Stimulated activated naive CD8-positive, alpha-beta T cell treated with anti-CD3 and anti-CD28 coated beads, Interleukin-15, Interleukin-2, amounts not matched to agents 100 ng/mL and 50 ng/mL, for 24 hours (primary cell): ENCODE measurements at regions not wholly inside any gene's neighbourhood (a gene's known extent, or its start where the extent isn't known, plus 50 kb on each side); places are given as distances from the start of the nearest gene placed in this dataset.
"Not testable (repeated sequence)": the region's sequence is repeated elsewhere in the genome, so short reads cannot be mapped to it uniquely, and the experiment has no call there.

Experiments used
- H3K27ac Mint-ChIP-seq: one replicate; pipeline ENCODE4 v1.8.0; 2021; ENCODE audit warnings: mild to moderate bottlenecking, mixed read lengths
- H3K27me3 Mint-ChIP-seq: one replicate; pipeline ENCODE4 v1.8.0; 2021; ENCODE audit warnings: mixed read lengths
- H3K36me3 Mint-ChIP-seq: one replicate; pipeline ENCODE4 v1.8.0; 2021; ENCODE audit warnings: low read depth, mixed read lengths
- H3K4me1 Mint-ChIP-seq: one replicate; pipeline ENCODE4 v1.8.0; 2021; ENCODE audit warnings: low read depth, mixed read lengths
- H3K4me3 Mint-ChIP-seq: one replicate; pipeline ENCODE4 v1.8.0; 2021; ENCODE audit warnings: mild to moderate bottlenecking, mixed read lengths
- H3K9me3 Mint-ChIP-seq: one replicate; pipeline ENCODE4 v1.8.0; 2021; ENCODE audit warnings: mixed read lengths

DNA sequence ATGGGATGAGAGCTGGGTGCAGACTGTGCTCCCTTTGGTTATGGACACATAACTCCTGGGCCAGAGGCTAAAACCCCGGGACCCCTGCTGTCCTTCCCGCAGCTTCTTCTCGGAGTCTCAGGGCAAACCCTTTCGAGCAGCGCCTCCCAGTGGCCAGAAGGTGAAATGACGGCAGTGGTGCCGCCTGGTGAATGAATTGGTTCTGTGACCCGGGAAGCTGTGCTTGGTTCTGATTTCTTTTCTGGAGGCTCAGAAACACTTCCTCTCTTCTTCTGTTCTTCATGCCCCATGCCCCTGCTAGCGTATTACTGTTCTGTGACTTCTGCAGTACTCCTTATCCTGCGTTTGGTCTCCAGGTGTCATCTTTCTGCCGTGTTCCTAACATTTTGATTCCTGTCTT lies 104.7 kb upstream of the CCZ1B start:
- H3K4me1 Mint-ChIP-seq, H3K27ac Mint-ChIP-seq, H3K9me3 Mint-ChIP-seq, H3K27me3 Mint-ChIP-seq, H3K36me3 Mint-ChIP-seq, H3K4me3 Mint-ChIP-seq: not testable (repeated sequence)

DNA sequence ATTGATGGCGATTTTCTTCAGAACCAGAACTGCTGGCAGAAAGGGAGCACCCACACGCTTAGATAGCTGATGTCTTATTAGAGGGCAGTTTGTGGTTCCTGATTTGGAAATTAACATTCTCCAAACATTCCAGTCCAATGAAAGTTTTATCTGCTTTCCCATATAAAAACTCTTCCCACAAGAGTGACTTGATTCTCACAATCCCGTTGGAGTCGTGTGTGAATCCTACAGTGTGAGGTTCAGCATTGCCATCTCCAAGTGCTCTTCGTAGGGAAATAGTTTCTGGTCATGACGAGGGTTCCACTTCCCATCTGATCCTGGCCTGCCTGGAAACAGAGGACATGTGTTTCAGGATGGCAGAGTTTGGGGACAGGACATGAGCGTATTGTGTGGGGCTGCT lies 105.4 kb upstream of the CCZ1B start:
- H3K4me3 Mint-ChIP-seq, H3K4me1 Mint-ChIP-seq, H3K36me3 Mint-ChIP-seq, H3K9me3 Mint-ChIP-seq, H3K27ac Mint-ChIP-seq, H3K27me3 Mint-ChIP-seq: not testable (repeated sequence)

- H3K27me3 Mint-ChIP-seq, H3K36me3 Mint-ChIP-seq, H3K9me3 Mint-ChIP-seq, H3K27ac Mint-ChIP-seq, H3K4me1 Mint-ChIP-seq, H3K4me3 Mint-ChIP-seq: not testable (repeated sequence)
Observed at GRCh38 chr7:6933954-6934632, 108.0 kb upstream of the CCZ1B start.

- no peaks in the 10 kb centered on the region for H3K27me3 Mint-ChIP-seq
- no peak overlapping the region for H3K4me3 Mint-ChIP-seq
- peaks cover 3% of the 10 kb centered on the region for H3K4me1 Mint-ChIP-seq
- no peaks in the 10 kb centered on the region for H3K36me3 Mint-ChIP-seq
- no peaks in the 10 kb centered on the region for H3K9me3 Mint-ChIP-seq
- no peak overlapping the region for H3K27ac Mint-ChIP-seq
Observed at GRCh38 chr7:6934981-6935380, 108.9 kb upstream of the CCZ1B start.

DNA sequence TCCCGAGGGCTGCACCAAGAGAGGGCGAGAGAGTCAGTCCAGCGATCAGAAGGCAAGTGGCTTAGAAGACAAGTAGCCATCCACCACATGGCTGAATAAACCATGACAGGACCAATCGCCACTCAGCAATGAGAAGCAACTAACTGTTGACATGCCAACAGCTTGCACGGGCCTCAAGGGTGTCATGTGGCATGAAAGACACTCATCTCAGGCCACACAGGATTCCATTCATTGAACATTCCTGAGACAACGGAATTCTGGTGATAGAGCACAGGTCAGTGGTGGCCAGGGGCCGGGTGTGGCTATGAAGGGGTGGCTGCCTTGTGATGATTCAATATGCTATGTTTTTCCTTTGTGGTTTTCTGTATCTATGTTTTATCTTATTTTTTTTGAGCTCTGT lies 110.6 kb upstream of the CCZ1B start:
- H3K27ac Mint-ChIP-seq, H3K27me3 Mint-ChIP-seq: not testable (repeated sequence)

DNA sequence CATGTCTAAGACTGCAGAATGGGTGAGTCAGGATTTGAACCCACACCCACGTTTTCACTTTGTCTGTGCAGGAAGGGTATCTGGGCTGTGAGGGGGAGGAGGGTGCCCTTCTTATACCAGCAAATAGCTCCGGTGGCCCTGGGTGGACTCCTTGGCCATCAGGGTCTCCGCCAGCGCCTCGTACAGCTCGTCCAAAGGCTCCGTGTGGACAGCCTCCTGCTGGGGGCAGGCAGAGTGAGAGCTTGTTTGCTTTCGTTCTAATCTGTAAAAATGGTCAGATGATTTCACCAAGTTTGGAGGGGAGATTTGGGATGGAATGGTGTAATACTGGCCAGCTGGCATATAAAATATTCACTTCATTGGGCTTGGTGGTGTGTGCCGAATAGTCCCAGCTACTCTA lies 111.7 kb upstream of the CCZ1B start:
- H3K27ac Mint-ChIP-seq, H3K36me3 Mint-ChIP-seq, H3K9me3 Mint-ChIP-seq, H3K4me3 Mint-ChIP-seq, H3K27me3 Mint-ChIP-seq, H3K4me1 Mint-ChIP-seq: not testable (repeated sequence)

More for the DNA sequence above, 110.6 kb upstream of the CCZ1B start:
- H3K9me3 Mint-ChIP-seq, H3K4me1 Mint-ChIP-seq, H3K4me3 Mint-ChIP-seq, H3K36me3 Mint-ChIP-seq: not testable (repeated sequence)

- not testable (repeated sequence) for H3K4me3 Mint-ChIP-seq, H3K27me3 Mint-ChIP-seq, H3K9me3 Mint-ChIP-seq, H3K27ac Mint-ChIP-seq, H3K4me1 Mint-ChIP-seq, H3K36me3 Mint-ChIP-seq
Observed at GRCh38 chr7:6938284-6938683, 112.2 kb upstream of the CCZ1B start.

DNA sequence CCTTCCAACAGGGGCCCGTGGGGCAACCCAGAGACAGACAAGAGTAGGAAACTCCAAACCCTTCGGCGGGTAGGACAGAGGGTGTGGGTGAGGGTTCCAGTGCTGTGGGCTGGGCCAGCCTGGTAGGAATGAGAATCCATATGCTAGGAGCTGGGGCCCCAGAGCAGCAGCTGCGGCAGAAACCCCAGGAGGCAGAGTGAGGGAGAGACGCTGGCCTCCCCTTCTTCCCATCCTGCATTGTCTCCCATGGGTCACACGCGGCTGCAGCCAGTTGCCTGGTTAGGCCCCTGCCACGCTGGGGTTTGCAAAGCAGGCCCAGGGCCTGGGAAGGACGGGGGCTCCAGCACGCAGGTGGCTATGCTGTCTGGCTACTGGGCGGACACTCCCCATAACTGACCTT lies 113.1 kb upstream of the CCZ1B start:
- H3K4me1 Mint-ChIP-seq, H3K36me3 Mint-ChIP-seq, H3K27ac Mint-ChIP-seq, H3K9me3 Mint-ChIP-seq, H3K4me3 Mint-ChIP-seq, H3K27me3 Mint-ChIP-seq: not testable (repeated sequence)

DNA sequence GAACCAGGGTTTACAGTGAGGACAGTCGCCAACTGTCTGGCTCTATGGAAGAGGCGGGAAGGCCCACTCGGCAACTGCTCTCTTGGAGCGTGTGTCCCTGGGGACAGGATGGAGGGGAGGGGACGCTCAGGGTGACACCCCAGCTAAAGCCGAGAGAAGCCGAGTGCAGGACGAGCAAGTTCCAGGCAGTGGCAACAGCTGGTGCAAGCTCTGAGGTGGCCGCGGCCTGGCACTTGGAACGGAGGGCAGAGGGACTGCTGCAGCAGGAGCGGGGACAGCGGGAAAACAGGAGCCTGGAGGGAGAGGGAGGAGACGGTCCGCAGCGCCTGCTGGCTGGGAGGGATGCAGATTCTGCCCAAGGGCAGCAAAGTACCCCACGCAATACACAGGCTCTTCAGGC lies 113.8 kb upstream of the CCZ1B start:
- not testable (repeated sequence) for H3K27ac Mint-ChIP-seq, H3K27me3 Mint-ChIP-seq, H3K4me1 Mint-ChIP-seq, H3K9me3 Mint-ChIP-seq, H3K4me3 Mint-ChIP-seq, H3K36me3 Mint-ChIP-seq

- not testable (repeated sequence) for H3K27ac Mint-ChIP-seq, H3K27me3 Mint-ChIP-seq
Observed at GRCh38 chr7:6946873-6947272, 120.8 kb upstream of the CCZ1B start.

DNA sequence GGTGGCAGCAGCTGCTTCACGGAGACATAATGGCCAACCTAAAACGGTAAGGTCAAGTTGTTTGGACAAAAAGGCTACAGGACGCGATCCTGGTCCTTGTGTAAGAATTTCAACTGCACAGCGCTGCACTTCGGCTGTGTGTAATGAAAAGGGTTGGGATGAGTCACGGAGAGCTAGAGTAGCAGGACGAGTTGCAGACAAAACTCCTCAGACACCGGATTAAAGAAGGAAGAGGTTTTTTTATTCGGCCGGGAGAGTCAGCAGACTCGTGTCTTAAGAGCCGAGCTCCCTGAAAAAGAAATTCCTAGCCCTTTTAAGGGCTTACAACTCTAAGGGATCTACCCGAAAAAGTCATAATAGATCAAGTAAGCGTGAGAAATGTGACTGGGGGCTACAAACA lies 124.2 kb upstream of the CCZ1B start:
- not testable (repeated sequence) for H3K4me1 Mint-ChIP-seq, H3K36me3 Mint-ChIP-seq, H3K27me3 Mint-ChIP-seq, H3K27ac Mint-ChIP-seq, H3K4me3 Mint-ChIP-seq, H3K9me3 Mint-ChIP-seq

More at GRCh38 chr7:6946873-6947272, 120.8 kb upstream of the CCZ1B start:
- not testable (repeated sequence) for H3K4me1 Mint-ChIP-seq, H3K36me3 Mint-ChIP-seq, H3K4me3 Mint-ChIP-seq, H3K9me3 Mint-ChIP-seq

GRCh38 chr7:6951553-6951952 lies 125.5 kb upstream of the CCZ1B start:
- H3K4me3 Mint-ChIP-seq, H3K27me3 Mint-ChIP-seq, H3K36me3 Mint-ChIP-seq, H3K4me1 Mint-ChIP-seq, H3K9me3 Mint-ChIP-seq, H3K27ac Mint-ChIP-seq: not testable (repeated sequence)

DNA sequence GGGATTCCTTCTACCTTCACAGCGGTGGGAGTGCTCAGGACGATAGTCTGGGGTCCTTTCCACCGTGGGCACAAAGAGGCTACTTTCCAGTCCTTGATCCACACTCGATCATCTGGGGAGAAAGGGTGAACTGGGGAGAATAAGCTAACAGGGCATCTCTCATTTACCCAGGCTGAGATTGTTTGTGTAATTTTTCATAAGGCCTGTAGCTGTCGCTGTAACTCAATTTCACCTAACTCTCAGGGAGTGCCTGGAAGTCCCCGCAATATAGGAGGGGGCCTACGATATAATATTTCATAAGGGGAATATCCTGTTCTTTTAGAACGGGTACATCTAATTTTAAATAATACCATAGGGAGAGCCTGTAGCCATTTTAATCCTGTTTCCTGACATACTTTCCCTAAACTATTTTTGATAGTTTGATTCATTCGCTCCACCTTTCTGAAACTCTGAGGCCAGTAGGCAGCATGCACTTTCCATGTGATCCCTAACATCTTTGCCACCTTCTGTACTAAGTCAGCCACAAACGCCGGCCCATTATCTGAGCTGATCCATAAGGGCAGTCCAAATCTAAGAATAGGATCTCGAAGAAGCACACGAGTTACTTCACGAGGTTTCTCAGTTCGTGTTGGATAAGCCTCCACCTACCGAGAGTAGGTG lies 127.2 kb upstream of the CCZ1B start:
- H3K4me1 Mint-ChIP-seq, result not testable (repeated sequence)

GRCh38 chr7:6953798-6954181 lies 127.7 kb upstream of the CCZ1B start:
- H3K36me3 Mint-ChIP-seq, H3K27ac Mint-ChIP-seq, H3K9me3 Mint-ChIP-seq, H3K4me3 Mint-ChIP-seq, H3K4me1 Mint-ChIP-seq, H3K27me3 Mint-ChIP-seq: not testable (repeated sequence)

More for the DNA sequence above, 127.2 kb upstream of the CCZ1B start:
- H3K36me3 Mint-ChIP-seq, H3K27me3 Mint-ChIP-seq, H3K9me3 Mint-ChIP-seq, H3K4me3 Mint-ChIP-seq, H3K27ac Mint-ChIP-seq: not testable (repeated sequence)

DNA sequence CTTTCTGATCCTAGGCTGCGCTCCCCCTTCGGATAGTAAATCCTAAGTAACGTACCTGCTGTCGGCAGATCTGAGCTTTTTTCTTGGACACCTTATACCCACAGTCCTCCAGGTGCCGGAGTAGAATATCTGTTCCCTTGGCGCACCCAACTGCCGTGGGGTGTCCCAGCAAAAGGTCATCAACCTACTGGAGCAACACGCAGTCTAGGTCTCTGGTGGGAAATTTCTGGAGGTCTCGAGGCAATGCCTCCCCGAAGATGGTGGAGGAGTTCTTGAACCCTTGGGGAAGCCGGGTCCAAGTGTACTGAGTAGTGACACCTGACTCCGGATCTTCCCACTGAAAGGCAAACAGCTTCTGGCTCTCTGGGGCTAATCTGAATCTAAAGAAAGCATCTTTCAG lies 129.3 kb upstream of the CCZ1B start:
- not testable (repeated sequence) for H3K27me3 Mint-ChIP-seq, H3K27ac Mint-ChIP-seq, H3K4me3 Mint-ChIP-seq, H3K36me3 Mint-ChIP-seq, H3K9me3 Mint-ChIP-seq, H3K4me1 Mint-ChIP-seq

DNA sequence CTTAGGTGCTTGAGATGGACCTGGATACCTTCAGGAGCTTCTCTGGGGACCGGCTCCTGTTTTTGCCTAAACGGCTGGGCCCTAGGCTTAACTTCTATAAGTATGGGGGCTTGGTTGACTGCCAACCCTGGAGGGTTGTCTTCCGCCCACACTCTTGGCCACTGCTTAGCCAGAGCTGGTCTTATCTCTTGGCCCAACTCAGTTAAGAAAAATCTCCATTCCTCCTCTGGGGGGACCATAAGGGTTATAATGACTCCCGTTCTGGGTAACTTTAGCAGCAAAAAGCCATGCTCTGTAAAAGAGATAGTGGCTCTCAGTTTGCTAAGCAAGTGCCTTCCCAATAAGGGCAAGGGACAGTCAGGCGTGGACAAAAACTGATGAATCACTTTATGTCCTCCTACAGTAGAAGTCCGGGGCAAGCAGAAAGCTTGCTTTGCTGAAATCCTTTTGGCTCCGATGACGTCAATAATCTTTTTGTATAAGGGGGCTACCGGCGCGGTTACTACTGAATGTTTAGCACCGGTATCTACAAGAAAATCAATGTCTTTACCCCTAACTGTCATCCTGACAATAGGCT lies 130.0 kb upstream of the CCZ1B start:
- H3K27me3 Mint-ChIP-seq, H3K36me3 Mint-ChIP-seq, H3K4me3 Mint-ChIP-seq, H3K4me1 Mint-ChIP-seq, H3K27ac Mint-ChIP-seq, H3K9me3 Mint-ChIP-seq: not testable (repeated sequence)
